Middle frontal gyrus (tissue), 1 donor: ENCODE measurements at regions not wholly inside any gene's neighbourhood (a gene's known extent, or its start where the extent isn't known, plus 50 kb on each side); places are given as distances from the start of the nearest gene placed in this dataset.
A peak's percentile ranks its signal among the peaks of the same experiment; 100 is the strongest.

Experiments used
- DNase-seq: peaks from one replicate; pipeline ENCODE4 v3.0.0-alpha.2; 2015; ENCODE audit warnings: low spot score; ENCODE audit errors: extremely low spot score

DNA sequence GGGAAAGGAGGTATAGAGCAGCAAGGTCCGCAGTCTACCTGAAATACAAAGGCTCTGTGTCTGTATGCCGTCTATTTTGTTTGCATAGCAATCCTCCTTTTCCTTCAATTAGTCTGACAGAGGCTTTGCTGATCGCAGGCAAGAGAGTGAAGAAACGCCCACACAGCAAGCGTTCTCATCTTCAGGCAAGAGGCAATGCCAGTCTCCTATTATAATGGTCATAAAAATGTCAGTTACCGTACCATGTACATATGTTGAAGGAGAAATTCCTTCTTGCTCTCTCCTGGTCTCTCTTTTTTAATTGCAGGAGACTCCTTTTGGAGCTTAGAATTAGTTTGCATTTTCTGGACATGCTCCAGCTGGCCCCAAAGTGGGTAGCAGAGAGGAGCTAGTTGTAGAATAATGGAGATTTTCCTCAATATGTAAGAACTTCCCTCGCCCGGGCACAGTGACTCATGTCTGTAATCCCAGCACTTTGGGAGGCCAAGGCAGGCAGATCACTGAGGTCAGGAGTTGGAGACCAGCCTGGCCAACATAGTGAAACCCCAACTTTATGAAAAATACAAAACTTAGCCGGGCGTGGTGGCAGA lies 139.5 kb downstream of the PFKFB3 start:
- DNase-seq, result no peak

DNA sequence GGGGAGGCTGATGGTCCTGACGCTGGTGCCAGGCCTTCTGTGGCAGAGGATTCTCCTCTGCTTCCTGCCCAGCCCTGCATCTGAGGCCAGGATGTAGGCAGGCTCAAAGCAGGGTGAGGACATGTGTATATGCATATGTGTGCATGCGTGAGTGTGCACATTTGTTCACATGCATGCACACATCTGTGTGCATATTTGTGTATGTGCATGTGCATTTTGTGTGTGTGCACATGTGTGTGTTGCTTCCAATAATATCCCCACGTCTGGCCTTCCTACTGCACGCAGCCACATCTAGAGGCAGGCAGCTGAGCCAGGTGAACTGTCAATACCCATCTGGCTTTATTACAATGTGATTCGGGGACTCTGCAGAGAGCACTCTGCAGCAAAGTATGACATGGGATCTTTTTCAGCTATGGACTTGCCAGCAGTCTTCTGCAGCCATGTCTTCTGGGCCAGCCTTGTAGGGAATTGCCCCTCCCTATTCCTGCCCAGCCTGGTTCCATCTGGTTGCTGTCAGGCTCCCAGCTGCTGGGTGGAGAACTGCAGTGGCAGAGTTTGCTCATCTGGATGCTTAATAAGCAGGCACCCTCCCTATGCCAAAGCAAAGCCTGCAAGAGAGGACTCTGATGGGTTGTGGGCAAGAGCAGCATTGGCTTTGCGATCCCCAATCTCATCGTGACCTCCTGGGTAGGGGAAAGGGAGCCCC lies 140.7 kb downstream of the PFKFB3 start:
- DNase-seq, result no peak

DNA sequence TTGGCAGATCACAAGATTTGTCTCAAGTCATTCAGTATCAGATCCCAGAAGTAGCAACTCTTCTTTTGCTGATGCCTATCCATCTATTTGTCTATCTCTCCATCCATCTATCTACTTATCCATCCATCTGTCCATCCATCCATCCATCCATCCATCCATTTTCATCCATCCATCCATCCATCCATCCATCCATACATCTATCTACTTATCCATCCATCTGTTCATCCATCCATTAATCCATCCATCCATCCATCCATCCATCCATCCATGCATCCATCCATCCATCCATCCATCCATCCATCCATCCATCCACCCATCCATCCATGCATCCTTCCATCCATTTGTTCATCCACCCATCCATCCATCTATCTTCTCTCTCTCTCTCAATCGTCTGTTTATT lies 142.7 kb downstream of the PFKFB3 start:
- DNase-seq, result no peak

DNA sequence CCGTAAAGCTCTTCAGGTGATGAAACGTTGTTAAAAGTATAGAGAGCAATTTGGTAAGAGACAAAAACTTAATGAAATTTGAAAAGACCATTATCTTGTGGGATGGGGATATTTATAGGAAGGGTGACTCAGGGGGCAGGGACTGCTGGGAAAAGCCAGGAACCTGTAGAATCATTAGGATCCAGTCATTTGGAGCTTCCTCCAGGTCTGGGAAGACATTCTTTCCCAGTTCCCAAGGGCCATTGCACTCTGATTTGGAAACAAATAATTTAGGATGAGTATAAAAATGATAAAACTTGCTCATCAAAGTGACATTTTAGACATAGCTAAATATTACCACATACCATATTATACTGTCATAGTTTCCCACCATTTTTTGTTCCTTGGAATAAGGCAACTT lies 143.9 kb downstream of the PFKFB3 start:
- no peak for DNase-seq

DNA sequence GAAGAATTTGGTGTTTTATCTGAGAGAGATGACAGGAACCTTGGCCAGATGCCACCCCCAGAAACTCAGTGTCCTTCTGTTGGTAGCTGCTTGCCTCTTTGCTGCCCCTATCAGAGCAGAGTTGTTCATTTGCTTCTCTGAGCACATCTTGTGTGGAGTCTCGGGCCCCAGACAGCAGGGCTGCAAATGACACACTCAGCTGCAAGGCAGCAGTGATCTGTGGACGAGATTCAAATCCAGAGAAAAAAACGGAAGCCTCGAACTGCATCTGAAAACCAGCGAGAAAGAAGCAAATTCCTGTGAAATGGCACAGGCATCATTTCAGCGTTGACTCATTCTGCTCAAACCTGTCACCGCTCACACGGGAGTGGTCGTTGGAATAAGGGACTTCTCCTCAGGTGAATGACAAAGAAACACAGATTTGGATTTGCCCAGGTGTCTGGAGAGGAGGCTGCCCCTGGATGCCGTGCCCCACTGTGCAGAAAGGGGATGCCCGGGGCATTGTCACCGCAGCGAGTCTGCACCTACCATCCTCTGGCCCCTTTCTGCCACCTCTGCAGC lies 144.7 kb downstream of the PFKFB3 start:
- DNase-seq, result no peak

DNA sequence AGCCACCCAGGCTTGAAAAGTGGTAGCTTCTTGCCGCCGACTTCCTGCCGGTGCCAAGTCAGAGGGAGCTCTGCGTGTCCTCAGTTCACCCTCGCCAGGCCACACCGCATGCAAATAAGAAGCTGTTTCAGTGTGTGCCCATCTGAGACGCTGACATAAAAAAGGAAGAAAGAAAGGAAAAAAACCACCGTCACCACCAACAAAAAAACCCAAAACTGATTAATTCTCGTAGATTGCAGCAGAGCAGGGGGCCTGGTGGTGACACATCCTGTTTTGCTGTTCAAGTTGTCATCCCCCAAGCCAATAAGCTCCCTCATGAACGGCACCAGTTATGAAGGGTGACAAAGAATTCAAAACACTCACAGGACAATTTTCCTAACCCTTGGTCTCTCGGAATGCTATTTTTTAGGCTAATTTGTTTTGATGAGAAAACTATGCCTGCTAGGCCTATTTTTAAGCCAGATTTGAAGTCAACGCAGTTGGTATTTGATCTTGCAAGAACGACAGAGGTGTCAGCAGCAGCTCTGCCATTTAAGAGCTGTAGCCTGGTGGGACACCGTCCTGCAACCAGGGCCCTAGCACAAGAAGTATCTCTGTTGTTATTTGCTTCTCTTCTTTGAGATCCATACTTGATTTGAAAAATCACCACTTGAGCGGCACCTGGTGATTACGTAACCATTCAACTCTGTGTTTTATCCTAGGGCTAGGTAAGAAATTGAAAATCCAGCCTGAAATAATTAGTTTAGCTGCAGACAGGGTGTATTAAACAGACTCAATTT lies 145.6 kb downstream of the PFKFB3 start:
- DNase-seq, result peak; percentile 35

DNA sequence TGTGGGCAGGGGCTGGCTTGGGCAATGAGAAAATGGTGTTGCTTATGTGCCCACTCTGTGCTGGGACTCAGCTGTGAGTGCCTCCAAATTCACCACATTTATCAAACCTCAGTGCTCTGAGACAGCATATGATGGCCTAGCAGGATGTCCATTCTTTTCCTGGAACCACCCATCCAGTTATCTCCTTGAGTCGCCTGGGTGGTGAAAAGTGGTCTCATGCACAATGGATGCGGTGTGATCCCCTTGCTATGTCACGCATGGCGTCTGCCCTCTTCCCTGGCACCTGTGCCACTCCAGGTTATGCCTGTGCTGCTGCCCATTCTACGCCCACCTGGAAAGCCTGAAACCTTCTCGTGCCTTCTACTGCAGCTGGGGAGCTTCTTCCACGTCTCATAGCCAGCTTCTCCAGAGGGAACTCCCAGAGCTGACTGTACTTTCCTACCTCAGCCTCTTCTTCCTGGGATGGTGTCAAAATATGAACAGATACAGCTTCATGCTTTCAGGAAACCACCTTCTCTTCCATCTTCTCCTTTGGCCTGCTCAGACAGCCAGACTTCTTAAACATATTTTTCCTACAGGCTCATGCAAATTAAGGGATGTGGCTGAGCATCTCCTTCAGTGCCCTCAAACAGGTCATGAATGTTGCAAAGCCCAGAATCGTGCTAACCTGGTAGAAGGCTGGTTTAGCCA lies 147.3 kb downstream of the PFKFB3 start:
- no peak for DNase-seq

DNA sequence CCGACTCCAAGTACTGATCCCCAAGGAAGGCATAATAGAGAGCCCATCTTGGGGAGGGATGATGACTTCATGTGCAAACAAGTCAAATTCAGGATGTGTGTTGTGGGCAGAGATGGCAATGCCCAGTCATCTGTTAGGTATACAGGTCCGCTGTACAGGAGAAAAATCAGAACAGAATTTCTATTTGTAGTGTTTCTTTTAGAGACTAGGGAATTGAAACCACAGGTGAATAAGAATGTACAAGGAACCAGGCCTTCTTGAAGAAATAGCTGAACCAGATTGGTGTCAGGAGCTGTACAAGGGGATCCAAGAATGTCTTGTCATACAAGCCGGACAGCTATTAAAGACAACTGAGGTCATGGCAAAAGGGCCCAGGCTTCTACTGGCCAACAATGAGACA lies 147.9 kb downstream of the PFKFB3 start:
- no peak for DNase-seq

DNA sequence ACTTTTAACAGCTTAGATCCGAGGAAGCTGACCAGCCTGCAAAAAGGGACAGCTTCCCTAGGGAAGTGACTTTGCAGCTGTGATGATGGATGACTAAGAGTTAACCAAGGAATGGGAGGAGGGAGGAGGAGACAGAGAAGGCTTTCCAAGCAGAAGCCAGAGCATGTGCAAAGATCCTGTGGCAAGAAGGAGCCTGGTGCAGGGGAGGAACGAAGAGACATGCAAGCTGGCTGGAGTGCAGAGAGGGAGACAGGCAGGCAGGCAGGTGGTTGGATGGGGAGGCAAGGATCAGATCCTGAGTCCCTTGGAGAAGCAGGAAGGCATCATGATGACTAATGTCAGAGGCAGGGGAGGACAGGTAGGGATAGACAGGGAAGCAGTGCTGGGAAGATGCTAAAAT lies 148.8 kb downstream of the PFKFB3 start:
- DNase-seq, result no peak

DNA sequence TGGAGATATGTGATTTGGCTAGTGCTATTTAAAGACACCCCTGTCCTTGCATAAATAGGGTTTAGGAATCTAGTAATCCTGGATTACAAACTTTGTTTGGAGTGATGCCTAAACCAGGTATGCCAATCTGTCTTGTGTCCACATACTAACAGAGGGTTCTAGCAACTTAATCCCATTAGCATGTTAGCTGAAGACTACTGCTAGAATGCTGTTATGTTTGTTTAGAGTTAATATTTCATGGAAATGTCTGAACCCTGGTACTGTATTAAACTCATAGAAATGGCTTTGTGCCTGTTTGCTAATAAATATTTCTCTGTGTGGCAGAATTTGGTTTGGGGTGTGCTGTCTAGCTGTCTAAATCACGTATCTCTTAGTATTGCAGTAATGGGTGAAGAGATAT lies 150.8 kb downstream of the PFKFB3 start:
- DNase-seq, result no peak

DNA sequence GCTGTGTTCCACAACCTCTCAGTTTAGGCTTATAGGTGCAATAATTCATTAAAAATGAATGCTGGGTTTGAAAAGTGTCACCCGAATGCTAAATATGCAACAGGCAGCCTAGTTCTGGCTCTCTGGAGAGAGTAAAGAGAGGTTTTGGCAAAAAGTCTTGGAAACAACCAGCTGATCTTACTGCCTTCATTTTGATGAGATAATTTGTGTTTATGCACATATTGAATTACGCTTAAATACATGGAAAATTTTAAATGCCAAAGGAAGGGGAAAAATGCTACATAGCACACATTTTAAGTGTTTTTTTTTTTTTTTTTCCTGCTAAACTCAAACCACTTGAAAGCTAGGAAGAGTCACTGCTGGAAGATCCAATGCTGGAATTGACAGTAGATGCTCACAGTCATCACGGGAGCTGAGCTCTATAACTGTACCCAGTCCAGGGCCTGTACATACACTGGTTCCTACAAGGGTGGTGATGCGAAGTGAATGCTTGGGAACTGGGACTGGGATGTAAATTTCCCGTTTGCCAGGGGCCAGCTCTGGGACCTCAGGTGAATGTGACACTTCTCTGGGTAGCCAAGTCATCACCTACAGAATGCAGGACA lies 151.5 kb downstream of the PFKFB3 start:
- no peak for DNase-seq

DNA sequence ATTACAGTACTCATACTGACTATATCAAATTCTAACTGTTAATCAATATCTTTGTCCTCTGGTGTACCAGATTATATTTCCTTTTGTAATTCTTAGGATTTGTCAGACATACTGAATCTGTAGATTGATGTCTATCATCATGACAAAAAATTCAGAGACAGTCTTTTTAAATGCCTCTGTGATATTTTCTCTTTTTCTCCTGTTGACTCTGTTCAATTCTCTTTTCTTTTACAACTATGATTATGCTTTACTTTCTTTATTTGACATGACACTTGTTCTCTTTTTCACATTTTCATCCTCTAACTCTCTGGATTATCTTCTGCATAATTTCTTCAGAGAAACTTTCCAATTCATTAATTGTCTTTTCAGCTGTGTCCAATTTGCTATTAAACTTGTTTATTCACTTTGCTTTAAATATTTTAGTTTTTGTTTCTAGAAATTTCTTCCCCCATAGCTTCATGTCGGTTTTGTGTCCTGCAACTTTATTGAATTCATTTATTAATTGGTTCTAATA lies 153.6 kb downstream of the PFKFB3 start:
- no peak for DNase-seq

DNA sequence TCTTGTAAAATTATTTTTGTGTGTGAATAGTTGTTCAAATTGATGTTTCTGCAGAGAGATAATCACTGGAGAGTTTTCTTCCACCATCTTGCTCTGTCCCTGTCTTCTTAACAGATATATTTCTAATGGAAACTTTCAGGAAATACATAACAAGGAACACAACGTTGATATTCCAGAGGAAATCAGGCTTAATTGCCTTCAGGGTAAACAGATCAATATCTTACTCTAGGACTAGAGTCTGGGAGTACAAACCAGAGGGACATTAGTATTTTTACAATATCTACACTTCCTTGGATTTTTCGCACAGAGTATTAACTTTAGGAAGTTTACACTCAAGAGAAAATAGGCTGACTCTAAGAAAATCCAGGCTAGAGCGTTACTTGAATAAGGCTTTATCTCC lies 159.1 kb downstream of the PFKFB3 start:
- DNase-seq, result no peak

DNA sequence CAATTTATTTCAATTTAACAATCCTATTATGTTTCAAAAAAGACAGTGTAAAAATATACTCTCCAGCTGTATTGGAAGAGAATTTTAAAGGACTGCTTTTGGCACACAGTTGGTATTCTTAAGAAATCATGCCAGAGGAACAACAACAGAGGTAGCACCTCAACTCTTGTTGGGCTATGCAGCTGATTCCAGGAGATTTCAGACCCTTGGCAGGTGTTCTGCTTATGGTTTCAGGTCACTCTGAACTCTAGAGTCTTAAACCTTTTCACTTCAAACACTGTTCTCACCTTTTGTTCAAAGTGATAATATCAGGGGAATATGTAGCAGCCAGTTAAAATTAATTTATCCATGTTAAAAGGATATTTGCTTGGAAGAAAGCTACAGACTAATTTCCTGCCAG lies 160.1 kb downstream of the PFKFB3 start:
- no peak for DNase-seq

DNA sequence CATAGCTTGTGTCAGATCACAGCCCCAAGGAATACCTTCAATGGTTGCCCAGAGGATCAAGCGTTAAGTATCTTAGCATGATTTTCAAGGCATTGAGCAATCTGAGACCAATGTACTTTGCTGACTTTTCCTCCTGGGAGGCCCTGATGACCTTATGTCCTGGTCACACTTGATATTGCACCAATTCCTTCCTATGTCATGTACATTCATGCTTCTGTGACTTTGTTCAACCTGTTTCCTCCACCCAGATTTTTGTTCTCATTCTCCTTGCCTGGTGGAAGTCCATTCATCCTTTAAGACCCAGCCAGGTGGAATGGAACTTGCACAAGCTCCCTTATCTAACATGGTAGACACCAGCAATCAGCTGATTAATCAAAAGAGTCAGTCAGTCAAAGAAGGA lies 160.8 kb downstream of the PFKFB3 start:
- no peak for DNase-seq

DNA sequence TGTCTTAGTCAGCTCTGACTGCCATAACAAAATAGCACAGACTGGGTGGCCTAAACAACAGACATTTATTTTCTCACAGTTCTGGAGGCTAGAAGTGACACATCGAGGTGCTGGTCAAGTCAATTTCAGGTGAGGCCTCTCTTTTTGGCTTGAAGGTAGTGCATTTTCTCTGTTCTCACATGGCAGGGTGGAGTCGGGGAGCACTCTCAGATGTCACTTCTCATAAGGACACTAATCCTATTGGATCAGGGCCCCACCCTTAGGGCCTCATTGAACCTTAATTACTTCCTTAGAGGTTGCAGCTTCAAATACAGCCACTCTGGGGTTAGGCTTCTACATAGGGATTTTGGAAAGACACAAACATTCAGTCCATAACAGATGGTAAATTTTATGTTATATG lies 161.6 kb downstream of the PFKFB3 start:
- no peak for DNase-seq

DNA sequence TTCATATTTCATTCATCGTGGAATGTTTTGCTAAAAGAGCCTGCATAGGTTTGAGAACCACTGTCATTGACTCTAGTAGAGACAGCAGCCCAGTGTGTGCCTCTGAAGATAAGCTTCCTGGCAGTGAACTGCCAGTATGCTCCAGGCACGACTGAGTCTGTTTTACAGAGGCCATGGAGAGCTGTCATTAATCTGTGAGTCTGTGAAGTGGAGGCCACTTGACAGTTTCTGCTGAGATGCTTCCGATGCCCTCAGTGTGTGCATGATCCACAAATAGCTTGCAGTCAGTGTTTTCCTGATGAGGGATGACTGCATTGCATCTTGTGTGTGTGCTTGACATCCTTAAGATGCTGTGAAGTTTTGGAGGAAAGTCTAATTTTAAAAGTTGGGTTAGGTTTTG lies 162.2 kb downstream of the PFKFB3 start:
- DNase-seq, result no peak

DNA sequence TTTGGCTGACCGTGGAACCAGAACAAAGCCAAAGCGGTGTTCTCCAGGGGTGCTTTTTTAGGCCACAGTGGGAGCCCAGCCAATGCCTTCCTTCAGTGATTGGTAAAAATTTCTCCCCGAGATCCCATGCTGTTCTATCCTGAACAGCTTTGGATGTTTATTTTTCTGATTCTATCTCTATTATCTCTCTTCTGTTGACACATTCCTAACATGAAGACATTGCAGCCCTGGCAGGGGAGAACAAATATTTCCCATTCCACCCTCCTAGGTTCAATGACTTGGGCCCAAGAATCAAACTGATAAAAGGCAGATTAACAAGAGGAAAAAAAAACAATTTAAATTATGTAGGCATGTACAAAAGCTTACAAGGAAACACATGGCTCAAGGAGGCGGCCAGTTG lies 162.7 kb downstream of the PFKFB3 start:
- no peak for DNase-seq
